Prostate gland (tissue), 2 donors: ENCODE measurements at regions not wholly inside any gene's neighbourhood (a gene's known extent, or its start where the extent isn't known, plus 50 kb on each side); places are given as distances from the start of the nearest gene placed in this dataset.
"Not testable (repeated sequence)": the region's sequence is repeated elsewhere in the genome, so short reads cannot be mapped to it uniquely, and the experiment has no call there.

ENCODE experiments used
- DNase-seq: peaks from one replicate; pipeline ENCODE4 v3.0.0-alpha.2; 2019; ENCODE audit warnings: low spot score
- H3K27ac ChIP-seq, 2 donors: fragments of 200-600 bp; sonication (generic); 2 replicates each; pipeline ENCODE4 v1.5.1; 2017 to 2019
- H3K27me3 ChIP-seq: fragments of 200-600 bp; sonication (generic); replicated peaks from 2 replicates; pipeline ENCODE4 v1.5.1; 2019; ENCODE audit not compliant: insufficient read depth
- H3K36me3 ChIP-seq, 2 donors: fragments of 200-600 bp; sonication (generic); 1 replicate in 1 of 2; 2 replicates in 1 of 2; pipeline versions ENCODE4 v1.5.1 to v1.8.1; 2017 to 2019
- H3K4me1 ChIP-seq: fragments of 200-600 bp; sonication (generic); replicated peaks from 2 replicates; pipeline ENCODE4 v1.5.1; 2019
- H3K4me3 ChIP-seq, 2 donors: fragments of 200-600 bp; sonication (generic); 2 replicates each; pipeline ENCODE4 v1.5.1; 2017 to 2019
- H3K9me3 ChIP-seq: fragments of 200-600 bp; sonication (generic); 2 replicates; pipeline ENCODE4 v1.5.1; 2017
- POLR2A ChIP-seq: fragments of 450-650 bp; IDR thresholded peaks from one replicate; pipeline ENCODE4 v1.6.1; 2016; ENCODE audit warnings: antibody characterized with exemption, mild to moderate bottlenecking
- POLR2AphosphoS5 ChIP-seq: sonication (generic); formaldehyde crosslinking; IDR thresholded peaks from one replicate; pipeline ENCODE4 v1.6.1; 2017; ENCODE audit warnings: antibody characterized with exemption
- WGBS: methylation state at CpG from one replicate; pipeline ENCODE4 v1.1.5; 2018; 5-methylcytosine and 5-hydroxymethylcytosine counted together
- intact Hi-C: fragments of 100-400 bp; cut with DNase I; formaldehyde crosslinking; loops from one replicate; pipeline ENCODE4 v1.14.2; 2022
- TF ChIP-seq, protein P1 (sequence below), 4 experiments: fragments of 200-600 bp in 2 of 4; fragments of 450-650 bp in 2 of 4; sonication (generic) in 2 of 4; IDR thresholded peaks; 1 replicate in 3 of 4; 2 replicates in 1 of 4; pipeline ENCODE4 v1.5.1; 2016 to 2019; ENCODE audit warnings: antibody characterized with exemption in 4 of 4, mild to moderate bottlenecking in 2 of 4, moderate library complexity in 2 of 4

DNA sequence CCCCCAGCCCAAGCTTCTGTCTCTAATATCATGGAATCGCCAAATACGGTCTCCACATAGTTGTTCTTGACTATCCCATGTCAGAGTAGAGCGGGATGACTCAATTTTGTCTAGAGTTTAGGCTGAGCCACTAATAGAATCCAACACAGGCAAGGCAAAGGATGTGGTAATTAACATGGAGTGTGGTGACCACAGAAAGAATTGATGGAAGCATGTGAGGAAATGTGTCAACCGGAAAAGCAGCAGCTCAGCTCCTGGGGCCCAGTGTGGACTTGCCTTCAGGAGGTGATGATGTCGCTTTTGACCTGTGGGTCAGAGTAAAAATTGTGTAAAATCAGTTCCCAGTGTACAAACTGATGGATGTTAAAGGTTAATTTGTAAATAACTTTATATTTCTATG lies 139.3 kb upstream of the KLF6 start:
- Histone ChIP-seq H3K9me3 (no peaks in the 10 kb centered on the region), H3K4me1 (no peaks in the 10 kb centered on the region), H3K27me3 (no peaks in the 10 kb centered on the region), H3K27ac (no peak overlapping the region), H3K36me3 (no peaks in the 10 kb centered on the region), H3K4me3 (no peak overlapping the region)
- intact Hi-C loops = no loop called here
- WGBS = 74% methylated on average over 5 of the region's 5 CpGs
- TF ChIP-seq, protein P1, sequence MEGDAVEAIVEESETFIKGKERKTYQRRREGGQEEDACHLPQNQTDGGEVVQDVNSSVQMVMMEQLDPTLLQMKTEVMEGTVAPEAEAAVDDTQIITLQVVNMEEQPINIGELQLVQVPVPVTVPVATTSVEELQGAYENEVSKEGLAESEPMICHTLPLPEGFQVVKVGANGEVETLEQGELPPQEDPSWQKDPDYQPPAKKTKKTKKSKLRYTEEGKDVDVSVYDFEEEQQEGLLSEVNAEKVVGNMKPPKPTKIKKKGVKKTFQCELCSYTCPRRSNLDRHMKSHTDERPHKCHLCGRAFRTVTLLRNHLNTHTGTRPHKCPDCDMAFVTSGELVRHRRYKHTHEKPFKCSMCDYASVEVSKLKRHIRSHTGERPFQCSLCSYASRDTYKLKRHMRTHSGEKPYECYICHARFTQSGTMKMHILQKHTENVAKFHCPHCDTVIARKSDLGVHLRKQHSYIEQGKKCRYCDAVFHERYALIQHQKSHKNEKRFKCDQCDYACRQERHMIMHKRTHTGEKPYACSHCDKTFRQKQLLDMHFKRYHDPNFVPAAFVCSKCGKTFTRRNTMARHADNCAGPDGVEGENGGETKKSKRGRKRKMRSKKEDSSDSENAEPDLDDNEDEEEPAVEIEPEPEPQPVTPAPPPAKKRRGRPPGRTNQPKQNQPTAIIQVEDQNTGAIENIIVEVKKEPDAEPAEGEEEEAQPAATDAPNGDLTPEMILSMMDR (IDR thresholded peaks at IDR 0.05) = no peak
- TF ChIP-seq POLR2AphosphoS5 = no peak
- no peak for TF ChIP-seq POLR2A
- DNase-seq = no peak

DNA sequence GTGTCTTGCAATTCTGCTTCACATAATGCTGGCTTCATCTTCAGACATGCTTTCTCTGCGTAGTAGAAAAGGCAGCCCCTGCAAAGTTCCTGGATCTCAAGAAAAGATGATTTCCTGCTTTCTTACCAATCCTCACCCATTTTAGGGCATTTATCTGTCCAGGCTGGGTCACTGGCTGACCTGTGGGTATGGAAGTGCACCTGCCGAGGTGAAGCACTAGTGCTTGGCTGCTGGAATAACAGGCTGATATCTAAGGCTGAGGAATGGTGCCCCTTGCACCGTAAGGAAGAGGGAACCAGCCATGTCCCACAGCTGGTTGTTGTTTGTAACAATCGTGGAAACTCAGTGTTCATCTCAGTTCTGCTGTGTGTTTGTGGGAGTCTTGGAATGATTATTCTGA lies 138.0 kb upstream of the KLF6 start:
- H3K27ac ChIP-seq = no peak overlapping the region
- H3K4me1 ChIP-seq = no peaks in the 10 kb centered on the region
- H3K27me3 ChIP-seq = no peaks in the 10 kb centered on the region
- H3K36me3 ChIP-seq = no peaks in the 10 kb centered on the region
- WGBS = 68% methylated on average over 4 of the region's 4 CpGs
- DNase-seq = no peak
- intact Hi-C loops = no loop called here
- no peak overlapping the region for H3K4me3 ChIP-seq
- TF ChIP-seq POLR2A (no peak), POLR2AphosphoS5 (no peak)
- TF ChIP-seq, protein P1 (IDR thresholded peaks at IDR 0.05) = no peak
- H3K9me3 ChIP-seq = no peaks in the 10 kb centered on the region

DNA sequence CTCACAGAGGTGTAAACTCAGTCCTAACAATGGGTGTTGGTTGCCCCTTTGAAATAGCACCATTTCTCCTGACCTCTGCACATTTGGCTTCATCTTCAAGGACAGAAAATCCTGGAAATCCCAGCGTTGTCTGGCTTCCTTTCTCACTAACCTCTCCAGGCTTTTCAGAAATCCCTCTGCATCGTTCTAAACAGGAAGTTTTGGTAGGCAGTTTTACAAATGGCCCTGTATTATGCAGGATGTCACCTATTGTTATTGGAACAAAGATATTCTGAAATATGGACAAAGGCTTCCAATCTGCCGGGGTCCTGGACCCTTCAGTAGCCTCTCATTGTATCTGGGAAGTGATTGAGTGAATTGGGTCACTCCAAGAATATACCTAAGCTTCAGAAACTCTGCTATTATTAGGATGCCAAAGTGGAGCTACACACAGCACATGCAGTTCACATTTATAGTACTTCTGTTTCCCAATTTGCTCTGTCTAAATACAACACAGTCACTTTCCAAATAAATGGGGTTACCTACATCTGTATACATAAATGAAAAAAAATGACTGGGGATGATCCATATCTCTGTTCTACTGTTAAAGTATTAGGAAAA lies 134.8 kb upstream of the KLF6 start:
- Histone ChIP-seq H3K27ac (no peak overlapping the region), H3K4me1 (no peaks in the 10 kb centered on the region), H3K9me3 (no peaks in the 10 kb centered on the region), H3K36me3 (no peaks in the 10 kb centered on the region), H3K4me3 (no peak overlapping the region), H3K27me3 (no peaks in the 10 kb centered on the region)
- intact Hi-C loops = no loop called here
- no peak for TF ChIP-seq POLR2A
- no peak for TF ChIP-seq POLR2AphosphoS5
- TF ChIP-seq, protein P1 (IDR thresholded peaks at IDR 0.05) = no peak
- DNase-seq = no peak
- WGBS = 49% methylated on average over 3 of the region's 3 CpGs

DNA sequence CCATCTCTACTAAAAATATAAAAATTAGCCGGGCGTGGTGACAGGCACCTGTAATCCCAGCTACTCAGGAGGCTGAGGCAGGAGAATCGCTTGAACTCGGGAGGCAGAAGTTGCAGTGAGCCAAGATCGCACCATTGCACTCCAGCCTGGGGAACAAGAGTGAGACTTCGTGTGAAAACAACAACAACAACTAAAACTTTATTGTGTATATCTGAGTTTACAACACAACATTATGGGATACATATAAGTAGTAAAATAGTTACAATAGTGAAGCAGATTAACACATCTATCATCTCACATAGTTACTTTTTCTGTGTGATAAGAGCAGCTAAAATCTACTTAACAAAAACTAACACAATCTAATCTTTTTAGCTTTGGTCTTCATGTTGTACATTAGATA lies 132.4 kb upstream of the KLF6 start:
- H3K4me3 ChIP-seq, H3K27ac ChIP-seq, intact Hi-C loops, H3K36me3 ChIP-seq, H3K9me3 ChIP-seq, H3K4me1 ChIP-seq, H3K27me3 ChIP-seq, DNase-seq: not testable (repeated sequence)
- WGBS = 80% methylated on average over 6 of the region's 6 CpGs

DNA sequence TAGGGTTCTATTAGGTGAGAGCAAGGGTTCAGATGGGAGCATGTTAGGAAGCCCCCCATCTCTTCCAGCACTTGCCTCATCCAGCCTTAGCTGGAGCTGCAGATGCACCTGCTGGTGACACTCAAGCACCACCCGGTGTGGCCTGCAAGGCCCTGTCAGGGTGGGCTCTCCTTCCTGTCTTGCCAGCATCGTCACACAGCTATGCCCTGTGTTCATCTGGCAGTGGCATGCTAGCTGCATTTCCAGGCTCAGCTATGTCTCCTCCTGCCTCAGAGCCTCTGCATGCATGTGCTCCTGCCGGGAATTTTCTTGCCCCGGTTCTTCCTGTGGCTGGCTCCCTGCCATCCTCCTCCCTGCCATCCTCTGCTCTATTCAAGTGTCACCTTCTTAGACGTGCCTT lies 129.7 kb upstream of the KLF6 start:
- TF ChIP-seq POLR2A (no peak), POLR2AphosphoS5 (no peak)
- TF ChIP-seq, protein P1 (IDR thresholded peaks at IDR 0.05) = no peak
- Histone ChIP-seq H3K27ac (no peak overlapping the region), H3K36me3 (no peaks in the 10 kb centered on the region), H3K4me1 (no peaks in the 10 kb centered on the region), H3K9me3 (no peaks in the 10 kb centered on the region), H3K4me3 (no peak overlapping the region), H3K27me3 (no peaks in the 10 kb centered on the region)
- intact Hi-C loops = no loop called here
- 62% methylated on average over 5 of the region's 5 CpGs for WGBS
- DNase-seq = no peak
